ENCODE measurements at regions not wholly inside any gene's neighbourhood (a gene's known extent, or its start where the extent isn't known, plus 50 kb on each side); places are given as distances from the start of the nearest gene placed in this dataset.

DNA sequence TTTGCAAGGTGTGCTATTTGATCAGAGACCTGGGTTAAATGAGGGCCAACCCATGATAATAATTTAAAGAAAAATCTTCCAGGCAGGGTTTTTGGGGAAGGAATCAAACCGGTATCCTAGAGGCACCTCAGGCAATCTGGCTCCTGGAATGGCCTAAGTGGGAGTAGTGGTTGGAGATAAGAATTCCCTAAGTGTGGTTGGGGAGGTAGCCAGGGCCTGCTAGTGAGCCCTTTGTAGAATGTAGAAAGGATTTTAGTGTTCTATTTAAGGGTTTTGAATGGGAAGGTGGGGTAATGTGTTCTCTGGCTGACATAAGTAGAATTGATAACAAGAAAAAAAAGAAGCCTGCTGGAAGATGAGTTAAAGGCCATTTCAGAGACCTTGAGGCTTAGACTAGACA lies 422.2 kb downstream of the XIRP2 start:
- no peak for DNase-seq
- no peak for TF ChIP-seq POLR2A (IDR thresholded peaks at IDR 0.05)
- TF ChIP-seq, protein P1, sequence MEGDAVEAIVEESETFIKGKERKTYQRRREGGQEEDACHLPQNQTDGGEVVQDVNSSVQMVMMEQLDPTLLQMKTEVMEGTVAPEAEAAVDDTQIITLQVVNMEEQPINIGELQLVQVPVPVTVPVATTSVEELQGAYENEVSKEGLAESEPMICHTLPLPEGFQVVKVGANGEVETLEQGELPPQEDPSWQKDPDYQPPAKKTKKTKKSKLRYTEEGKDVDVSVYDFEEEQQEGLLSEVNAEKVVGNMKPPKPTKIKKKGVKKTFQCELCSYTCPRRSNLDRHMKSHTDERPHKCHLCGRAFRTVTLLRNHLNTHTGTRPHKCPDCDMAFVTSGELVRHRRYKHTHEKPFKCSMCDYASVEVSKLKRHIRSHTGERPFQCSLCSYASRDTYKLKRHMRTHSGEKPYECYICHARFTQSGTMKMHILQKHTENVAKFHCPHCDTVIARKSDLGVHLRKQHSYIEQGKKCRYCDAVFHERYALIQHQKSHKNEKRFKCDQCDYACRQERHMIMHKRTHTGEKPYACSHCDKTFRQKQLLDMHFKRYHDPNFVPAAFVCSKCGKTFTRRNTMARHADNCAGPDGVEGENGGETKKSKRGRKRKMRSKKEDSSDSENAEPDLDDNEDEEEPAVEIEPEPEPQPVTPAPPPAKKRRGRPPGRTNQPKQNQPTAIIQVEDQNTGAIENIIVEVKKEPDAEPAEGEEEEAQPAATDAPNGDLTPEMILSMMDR (IDR thresholded peaks at IDR 0.05 in 4 of 5, conservative IDR thresholded peaks at IDR 0.05 in 1 of 5) = no peak
- H3K9me3 ChIP-seq = no peaks in the 10 kb centered on the region
- no peaks in the 10 kb centered on the region for H3K27me3 ChIP-seq
- no peaks in the 10 kb centered on the region for H3K36me3 ChIP-seq
- intact Hi-C loops (cut with DNase I; ENCODE audit: low total_unique reads) (no loop called here), in situ Hi-C loops (cut with MboI; ENCODE audit: low sequenced_read_pairs in 4 of 4) (no loop called here)
- ATAC-seq = no peak
- no peak overlapping the region for H3K4me3 ChIP-seq
- H3K27ac ChIP-seq = no peak overlapping the region
- no peaks in the 10 kb centered on the region for H3K4me1 ChIP-seq

Measured in gastrocnemius medialis (tissue), 4 donors.